ENCODE measurements at regions not wholly inside any gene's neighbourhood (a gene's known extent, or its start where the extent isn't known, plus 50 kb on each side); places are given as distances from the start of the nearest gene placed in this dataset.

DNA sequence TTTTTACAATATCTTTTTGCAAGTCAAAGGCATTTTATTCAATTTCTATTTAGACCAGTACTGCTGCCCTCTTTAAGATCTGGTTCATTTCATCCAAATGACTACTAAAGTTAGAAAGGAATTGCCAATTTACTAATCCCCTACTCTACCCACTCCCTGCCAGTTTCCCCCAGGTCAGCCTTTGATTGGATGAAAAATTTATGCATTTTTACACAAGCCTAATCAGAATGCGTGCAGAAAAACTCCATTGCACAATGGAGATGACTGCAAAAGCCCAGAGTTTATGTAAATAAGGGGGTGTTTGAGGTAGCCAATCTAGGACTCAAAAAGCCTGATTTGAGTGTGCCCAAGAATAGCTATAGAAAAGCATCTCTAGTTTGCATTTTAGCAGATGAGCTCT, 310.6 kb downstream of the PABPC4L start:
- no peaks in the 10 kb centered on the region for H3K36me3 ChIP-seq
- H3K4me3 ChIP-seq = no peak overlapping the region
- no peak for DNase-seq (ENCODE audit: low spot score in 2 of 2)
- H3K4me1 ChIP-seq = no peaks in the 10 kb centered on the region
- no peaks in the 10 kb centered on the region for H3K27me3 ChIP-seq
- TF ChIP-seq EP300 (IDR thresholded peaks at IDR 0.05) (no peak), POLR2A (IDR thresholded peaks at IDR 0.05) (no peak)
- TF ChIP-seq, protein P1, sequence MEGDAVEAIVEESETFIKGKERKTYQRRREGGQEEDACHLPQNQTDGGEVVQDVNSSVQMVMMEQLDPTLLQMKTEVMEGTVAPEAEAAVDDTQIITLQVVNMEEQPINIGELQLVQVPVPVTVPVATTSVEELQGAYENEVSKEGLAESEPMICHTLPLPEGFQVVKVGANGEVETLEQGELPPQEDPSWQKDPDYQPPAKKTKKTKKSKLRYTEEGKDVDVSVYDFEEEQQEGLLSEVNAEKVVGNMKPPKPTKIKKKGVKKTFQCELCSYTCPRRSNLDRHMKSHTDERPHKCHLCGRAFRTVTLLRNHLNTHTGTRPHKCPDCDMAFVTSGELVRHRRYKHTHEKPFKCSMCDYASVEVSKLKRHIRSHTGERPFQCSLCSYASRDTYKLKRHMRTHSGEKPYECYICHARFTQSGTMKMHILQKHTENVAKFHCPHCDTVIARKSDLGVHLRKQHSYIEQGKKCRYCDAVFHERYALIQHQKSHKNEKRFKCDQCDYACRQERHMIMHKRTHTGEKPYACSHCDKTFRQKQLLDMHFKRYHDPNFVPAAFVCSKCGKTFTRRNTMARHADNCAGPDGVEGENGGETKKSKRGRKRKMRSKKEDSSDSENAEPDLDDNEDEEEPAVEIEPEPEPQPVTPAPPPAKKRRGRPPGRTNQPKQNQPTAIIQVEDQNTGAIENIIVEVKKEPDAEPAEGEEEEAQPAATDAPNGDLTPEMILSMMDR (IDR thresholded peaks at IDR 0.05) = no peak
- H3K27ac ChIP-seq = no peak overlapping the region
- WGBS, 2 donors = 79 to 94% methylated on average over 1 of the region's 1 CpG
- no peaks in the 10 kb centered on the region for H3K9me3 ChIP-seq

DNA sequence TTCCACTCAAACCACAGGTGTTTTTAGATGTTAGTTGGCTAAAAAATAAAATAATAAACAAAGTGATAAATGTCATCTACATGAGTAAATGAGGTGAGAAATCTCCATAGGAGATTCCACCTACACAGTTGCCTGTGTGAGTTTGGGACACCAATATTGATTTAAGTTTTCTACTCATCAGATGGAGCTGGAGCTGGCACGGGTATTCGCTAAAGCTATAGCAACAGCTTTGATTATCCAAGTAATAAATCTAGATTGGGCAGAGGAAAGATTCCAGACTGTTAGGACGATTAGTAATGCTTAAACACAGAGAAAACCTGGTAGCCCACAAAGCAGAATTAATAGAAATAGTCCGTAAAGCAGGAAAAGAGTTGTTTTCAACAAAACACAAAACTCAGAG, 313.9 kb downstream of the PABPC4L start:
- Histone ChIP-seq H3K27ac (no peak overlapping the region), H3K4me1 (no peaks in the 10 kb centered on the region), H3K27me3 (no peaks in the 10 kb centered on the region), H3K4me3 (no peak overlapping the region), H3K36me3 (no peaks in the 10 kb centered on the region), H3K9me3 (no peaks in the 10 kb centered on the region)
- TF ChIP-seq, protein P1 (IDR thresholded peaks at IDR 0.05) = no peak
- TF ChIP-seq POLR2A (IDR thresholded peaks at IDR 0.05) (no peak), EP300 (IDR thresholded peaks at IDR 0.05) (no peak)
- no peak for DNase-seq (ENCODE audit: low spot score in 2 of 2)
- WGBS, 2 donors = 53 to 58% methylated on average over 4 of the region's 4 CpGs

DNA sequence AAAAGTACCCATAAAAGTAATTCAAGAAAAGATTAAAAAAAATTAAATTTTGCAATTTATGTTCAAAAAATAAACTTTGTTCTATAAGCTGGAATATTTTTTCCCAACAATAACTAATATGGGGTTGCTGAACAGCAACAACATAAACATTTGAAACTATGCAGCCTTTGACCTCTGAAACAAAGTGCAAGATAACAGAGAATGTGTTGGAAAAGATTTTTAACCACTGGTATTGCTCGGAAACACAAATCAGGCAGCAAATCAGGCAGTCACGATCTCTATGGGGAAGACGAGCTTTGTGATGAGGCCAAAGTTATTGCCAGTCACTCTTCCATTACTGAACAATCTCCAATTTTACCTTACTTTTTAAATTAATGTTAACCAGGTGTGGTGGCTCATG, 332.1 kb downstream of the PABPC4L start:
- TF ChIP-seq, protein P1 (IDR thresholded peaks at IDR 0.05) = no peak
- no peak for TF ChIP-seq EP300 (IDR thresholded peaks at IDR 0.05)
- no peak for TF ChIP-seq POLR2A (IDR thresholded peaks at IDR 0.05)
- Histone ChIP-seq H3K9me3 (no peaks in the 10 kb centered on the region), H3K36me3 (no peaks in the 10 kb centered on the region), H3K4me1 (no peaks in the 10 kb centered on the region), H3K4me3 (no peak overlapping the region), H3K27me3 (no peaks in the 10 kb centered on the region), H3K27ac (no peak overlapping the region)
- DNase-seq (ENCODE audit: low spot score in 2 of 2) = no peak
- WGBS, 2 donors = 39 to 48% methylated on average over 3 of the region's 3 CpGs

DNA sequence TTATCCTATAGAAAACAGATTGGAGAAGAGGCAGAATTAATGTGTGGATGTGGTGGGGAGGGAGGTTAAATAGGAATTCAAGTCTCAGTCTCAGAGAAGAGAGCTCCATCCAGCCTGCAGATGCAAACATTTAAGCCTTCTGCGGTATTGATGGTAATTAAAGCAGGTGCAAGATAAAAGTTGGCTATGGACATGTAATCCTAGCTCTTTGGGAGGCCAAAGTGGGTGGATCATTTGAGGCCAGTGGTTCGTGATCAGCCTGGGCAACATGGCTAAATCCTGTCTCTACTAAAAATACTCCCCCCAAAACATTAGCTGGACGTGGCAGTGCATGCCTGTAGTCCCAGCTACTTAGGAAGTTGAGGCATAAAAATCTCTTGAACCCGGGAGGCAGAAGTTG, 332.7 kb downstream of the PABPC4L start:
- no peak overlapping the region for H3K27ac ChIP-seq
- H3K4me1 ChIP-seq = no peaks in the 10 kb centered on the region
- 78 to 79% methylated on average over 4 of the region's 4 CpGs for WGBS, 2 donors
- TF ChIP-seq POLR2A (IDR thresholded peaks at IDR 0.05) = no peak
- TF ChIP-seq EP300 (IDR thresholded peaks at IDR 0.05) = no peak
- TF ChIP-seq, protein P1 (IDR thresholded peaks at IDR 0.05) = no peak
- H3K4me3 ChIP-seq = no peak overlapping the region
- no peaks in the 10 kb centered on the region for H3K27me3 ChIP-seq
- no peaks in the 10 kb centered on the region for H3K36me3 ChIP-seq
- no peaks in the 10 kb centered on the region for H3K9me3 ChIP-seq
- no peak for DNase-seq (ENCODE audit: low spot score in 2 of 2)

DNA sequence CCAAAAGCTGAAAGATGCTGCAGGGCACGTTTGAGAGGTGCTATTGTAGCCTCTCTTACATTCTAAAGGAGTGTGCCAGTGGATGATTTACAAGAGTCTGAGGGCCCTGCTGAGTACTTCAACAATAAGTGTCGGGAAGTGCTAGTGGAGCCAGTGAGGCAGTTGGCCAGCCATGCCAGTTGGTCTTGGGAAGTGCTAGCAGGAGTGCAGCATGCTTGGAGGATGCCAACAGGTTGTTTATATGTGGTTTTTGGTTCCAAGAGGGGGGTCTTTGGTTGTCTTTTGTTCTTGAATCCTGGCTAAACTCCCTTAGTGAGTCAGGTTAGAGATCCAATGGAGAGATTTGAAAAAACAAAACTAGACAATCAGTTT, 335.3 kb downstream of the PABPC4L start:
- H3K36me3 ChIP-seq = no peaks in the 10 kb centered on the region
- TF ChIP-seq EP300 (IDR thresholded peaks at IDR 0.05) = no peak
- TF ChIP-seq POLR2A (IDR thresholded peaks at IDR 0.05) = no peak
- H3K27me3 ChIP-seq = no peaks in the 10 kb centered on the region

More for the DNA sequence above, 335.3 kb downstream of the PABPC4L start:
- no peak for DNase-seq (ENCODE audit: low spot score in 2 of 2)
- H3K27ac ChIP-seq = no peak overlapping the region
- no peaks in the 10 kb centered on the region for H3K4me1 ChIP-seq
- no peak overlapping the region for H3K4me3 ChIP-seq
- H3K9me3 ChIP-seq = no peaks in the 10 kb centered on the region
- WGBS, 2 donors = 69 to 70% methylated on average over 2 of the region's 2 CpGs

Measured in tibial nerve (tissue), 4 donors.